ENCODE measurements at regions not wholly inside any gene's neighbourhood (a gene's known extent, or its start where the extent isn't known, plus 50 kb on each side); places are given as distances from the start of the nearest gene placed in this dataset.

DNA sequence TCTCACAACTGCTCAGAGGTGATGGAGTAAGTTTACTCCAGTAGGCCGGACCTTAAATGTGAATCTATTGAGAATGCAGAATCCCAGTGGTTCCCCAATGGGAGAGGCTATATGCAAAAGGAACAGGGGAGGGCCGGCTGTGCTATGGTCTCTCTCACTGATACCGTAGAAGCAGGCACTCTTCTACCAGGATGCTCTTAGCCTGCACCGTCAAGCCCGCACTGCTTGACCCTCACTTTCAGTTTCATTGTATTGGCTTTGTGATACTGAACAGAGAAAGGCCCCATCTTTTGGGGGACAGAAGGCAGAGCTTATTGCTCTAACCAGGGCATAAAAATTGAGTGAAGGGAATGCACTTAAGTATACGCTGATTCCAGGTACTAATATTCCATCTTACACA lies 615.0 kb upstream of the RGMB start:
- Mint-ChIP-seq H3K4me1 (no peaks in the 10 kb centered on the region), H3K27me3 (ENCODE audit: low read depth in 2 of 2) (no peaks in the 10 kb centered on the region), H3K36me3 (no peaks in the 10 kb centered on the region), H3K4me3 (no peak overlapping the region), H3K27ac (no peak overlapping the region), H3K9me3 (peaks cover 4 to 9% of the 10 kb centered on the region in 2 donors)
- H3K9me3 ChIP-seq (ENCODE audit: control insufficient read depth, insufficient read depth, low read length): no peaks in the 10 kb centered on the region
- intact Hi-C loops (cut with micrococcal nuclease): no loop called here
- TF ChIP-seq, protein P1, sequence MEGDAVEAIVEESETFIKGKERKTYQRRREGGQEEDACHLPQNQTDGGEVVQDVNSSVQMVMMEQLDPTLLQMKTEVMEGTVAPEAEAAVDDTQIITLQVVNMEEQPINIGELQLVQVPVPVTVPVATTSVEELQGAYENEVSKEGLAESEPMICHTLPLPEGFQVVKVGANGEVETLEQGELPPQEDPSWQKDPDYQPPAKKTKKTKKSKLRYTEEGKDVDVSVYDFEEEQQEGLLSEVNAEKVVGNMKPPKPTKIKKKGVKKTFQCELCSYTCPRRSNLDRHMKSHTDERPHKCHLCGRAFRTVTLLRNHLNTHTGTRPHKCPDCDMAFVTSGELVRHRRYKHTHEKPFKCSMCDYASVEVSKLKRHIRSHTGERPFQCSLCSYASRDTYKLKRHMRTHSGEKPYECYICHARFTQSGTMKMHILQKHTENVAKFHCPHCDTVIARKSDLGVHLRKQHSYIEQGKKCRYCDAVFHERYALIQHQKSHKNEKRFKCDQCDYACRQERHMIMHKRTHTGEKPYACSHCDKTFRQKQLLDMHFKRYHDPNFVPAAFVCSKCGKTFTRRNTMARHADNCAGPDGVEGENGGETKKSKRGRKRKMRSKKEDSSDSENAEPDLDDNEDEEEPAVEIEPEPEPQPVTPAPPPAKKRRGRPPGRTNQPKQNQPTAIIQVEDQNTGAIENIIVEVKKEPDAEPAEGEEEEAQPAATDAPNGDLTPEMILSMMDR (IDR thresholded peaks at IDR 0.05): no peak
- H3K4me3 ChIP-seq (ENCODE audit: low read length): no peak overlapping the region
- 99% methylated on average over 5 of the region's 6 CpGs for WGBS (ENCODE audit: insufficient coverage)
- DNase-seq (no peak), ATAC-seq (no peak)
- no peaks in the 10 kb centered on the region for H3K36me3 ChIP-seq (ENCODE audit: control insufficient read depth, insufficient read depth, low read length)
- no peaks in the 10 kb centered on the region for H3K27me3 ChIP-seq (ENCODE audit: control insufficient read depth, insufficient read depth, low read length)
- no peaks in the 10 kb centered on the region for H3K4me1 ChIP-seq (ENCODE audit: control insufficient read depth, insufficient read depth, low read length)
- H3K27ac ChIP-seq (ENCODE audit: low read length): no peak overlapping the region

DNA sequence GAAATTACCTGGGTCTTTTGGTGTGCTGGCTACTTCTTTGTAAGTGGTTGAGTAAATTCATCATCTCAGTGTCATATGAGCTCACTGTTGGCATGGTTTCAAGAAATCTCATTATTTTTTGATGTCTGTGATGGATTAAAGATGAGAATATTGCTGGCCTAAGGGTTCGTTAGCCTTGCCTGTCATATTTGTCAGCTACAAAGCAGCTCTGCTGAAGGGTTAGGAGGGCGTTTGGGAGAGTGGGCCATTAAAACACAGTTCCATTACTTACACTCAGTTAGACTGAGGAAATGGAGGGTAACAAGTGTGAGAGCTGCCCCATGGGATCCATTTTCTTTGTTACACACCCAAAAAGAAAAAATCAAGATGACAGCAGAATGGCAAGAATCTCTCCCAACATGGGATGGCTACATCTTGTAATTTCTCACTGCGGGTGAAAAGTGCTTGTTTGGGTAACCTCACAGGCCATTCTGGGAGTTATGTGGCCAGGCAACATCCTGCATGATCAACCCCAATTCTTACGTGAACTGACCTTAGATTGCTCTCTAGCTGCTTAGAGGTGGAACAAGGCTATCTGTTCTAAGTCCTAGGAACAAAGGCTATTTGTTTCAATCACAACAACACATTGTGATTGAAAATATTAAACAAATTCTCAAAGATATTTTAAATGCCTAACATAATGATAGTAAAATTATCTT lies 609.5 kb upstream of the RGMB start:
- Mint-ChIP-seq H3K27ac (no peak overlapping the region), H3K9me3 (peaks cover 2% of the 10 kb centered on the region in 2 donors), H3K4me3 (no peak overlapping the region), H3K4me1 (no peaks in the 10 kb centered on the region), H3K36me3 (no peaks in the 10 kb centered on the region), H3K27me3 (ENCODE audit: low read depth in 2 of 2) (no peaks in the 10 kb centered on the region)
- Histone ChIP-seq H3K4me1 (ENCODE audit: control insufficient read depth, insufficient read depth, low read length) (no peaks in the 10 kb centered on the region), H3K4me3 (ENCODE audit: low read length) (no peak overlapping the region), H3K9me3 (ENCODE audit: control insufficient read depth, insufficient read depth, low read length) (peaks cover 3% of the 10 kb centered on the region), H3K27ac (ENCODE audit: low read length) (no peak overlapping the region), H3K27me3 (ENCODE audit: control insufficient read depth, insufficient read depth, low read length) (no peaks in the 10 kb centered on the region), H3K36me3 (ENCODE audit: control insufficient read depth, insufficient read depth, low read length) (no peaks in the 10 kb centered on the region)
- no peak for ATAC-seq
- TF ChIP-seq, protein P1 (IDR thresholded peaks at IDR 0.05): no peak
- 68% methylated on average over 3 of the region's 4 CpGs for WGBS (ENCODE audit: insufficient coverage)
- intact Hi-C loops (cut with micrococcal nuclease): no loop called here
- DNase-seq: no peak

DNA sequence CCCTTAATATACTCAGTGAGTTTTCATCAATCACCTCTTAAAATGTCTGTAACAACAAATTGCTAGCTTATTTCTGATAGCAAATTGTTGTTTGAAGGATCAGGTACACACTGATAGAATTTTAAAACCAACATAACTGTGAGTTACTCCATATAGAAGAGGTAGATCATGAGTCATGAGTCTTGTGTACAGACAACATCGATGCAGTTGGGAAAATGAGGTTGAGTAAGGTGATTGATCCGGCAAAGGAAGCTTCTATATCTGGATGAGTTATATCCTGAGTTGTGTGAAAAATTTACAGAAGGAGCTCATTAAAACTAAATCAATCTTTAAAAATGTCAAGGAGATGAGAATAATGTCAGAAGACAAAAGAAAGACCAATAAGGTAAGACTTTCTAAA lies 604.6 kb upstream of the RGMB start:
- TF ChIP-seq, protein P1 (IDR thresholded peaks at IDR 0.05): no peak
- intact Hi-C loops (cut with micrococcal nuclease): no loop called here
- ATAC-seq (no peak), DNase-seq (no peak)
- no peaks in the 10 kb centered on the region for H3K27me3 Mint-ChIP-seq (ENCODE audit: low read depth in 2 of 2)
- Histone ChIP-seq H3K9me3 (ENCODE audit: control insufficient read depth, insufficient read depth, low read length) (peaks cover 3% of the 10 kb centered on the region), H3K36me3 (ENCODE audit: control insufficient read depth, insufficient read depth, low read length) (no peaks in the 10 kb centered on the region), H3K27ac (ENCODE audit: low read length) (no peak overlapping the region), H3K4me1 (ENCODE audit: control insufficient read depth, insufficient read depth, low read length) (no peaks in the 10 kb centered on the region), H3K4me3 (ENCODE audit: low read length) (no peak overlapping the region), H3K27me3 (ENCODE audit: control insufficient read depth, insufficient read depth, low read length) (no peaks in the 10 kb centered on the region)
- 94% methylated on average over 2 of the region's 2 CpGs for WGBS (ENCODE audit: insufficient coverage)
- peaks cover 0 to 2% of the 10 kb centered on the region in 2 donors for H3K9me3 Mint-ChIP-seq
- H3K36me3 Mint-ChIP-seq: no peaks in the 10 kb centered on the region
- H3K27ac Mint-ChIP-seq: no peak overlapping the region
- no peaks in the 10 kb centered on the region for H3K4me1 Mint-ChIP-seq
- no peak overlapping the region for H3K4me3 Mint-ChIP-seq

DNA sequence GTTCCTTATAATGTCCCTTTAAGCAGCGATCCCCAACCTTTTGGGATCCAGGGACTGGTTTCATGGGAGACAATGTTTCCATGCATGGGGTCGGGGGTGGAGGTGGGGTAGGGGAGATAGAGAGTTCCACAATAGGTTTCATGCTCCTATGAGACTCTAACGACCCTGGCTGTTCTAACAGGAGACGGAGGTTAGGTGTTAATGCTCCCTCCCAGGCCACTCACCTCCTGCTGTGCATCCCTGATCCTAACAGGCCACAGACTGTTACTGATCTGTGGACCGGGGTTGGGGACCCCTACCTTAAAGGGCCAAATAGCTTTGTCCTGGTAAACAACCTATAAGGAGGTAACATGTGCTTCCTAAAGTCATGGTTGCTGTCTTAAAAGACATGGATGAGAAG lies 602.5 kb upstream of the RGMB start:
- no peak for ATAC-seq
- Mint-ChIP-seq H3K4me1 (no peaks in the 10 kb centered on the region), H3K27me3 (ENCODE audit: low read depth in 2 of 2) (no peaks in the 10 kb centered on the region), H3K27ac (no peak overlapping the region), H3K9me3 (peaks cover 0 to 2% of the 10 kb centered on the region in 2 donors), H3K4me3 (no peak overlapping the region), H3K36me3 (no peaks in the 10 kb centered on the region)
- H3K9me3 ChIP-seq (ENCODE audit: control insufficient read depth, insufficient read depth, low read length): peaks cover 3% of the 10 kb centered on the region
- TF ChIP-seq, protein P1 (IDR thresholded peaks at IDR 0.05): no peak
- WGBS (ENCODE audit: insufficient coverage): 43% methylated on average over 5 of the region's 5 CpGs
- no peaks in the 10 kb centered on the region for H3K36me3 ChIP-seq (ENCODE audit: control insufficient read depth, insufficient read depth, low read length)
- H3K27ac ChIP-seq (ENCODE audit: low read length): no peak overlapping the region
- H3K27me3 ChIP-seq (ENCODE audit: control insufficient read depth, insufficient read depth, low read length): no peaks in the 10 kb centered on the region
- intact Hi-C loops (cut with micrococcal nuclease): no loop called here
- no peak for DNase-seq
- H3K4me1 ChIP-seq (ENCODE audit: control insufficient read depth, insufficient read depth, low read length): no peaks in the 10 kb centered on the region
- H3K4me3 ChIP-seq (ENCODE audit: low read length): no peak overlapping the region
